ENCODE measurements at regions not wholly inside any gene's neighbourhood (a gene's known extent, or its start where the extent isn't known, plus 50 kb on each side); places are given as distances from the start of the nearest gene placed in this dataset.
"Not testable (repeated sequence)": the region's sequence is repeated elsewhere in the genome, so short reads cannot be mapped to it uniquely, and the experiment has no call there.

DNA sequence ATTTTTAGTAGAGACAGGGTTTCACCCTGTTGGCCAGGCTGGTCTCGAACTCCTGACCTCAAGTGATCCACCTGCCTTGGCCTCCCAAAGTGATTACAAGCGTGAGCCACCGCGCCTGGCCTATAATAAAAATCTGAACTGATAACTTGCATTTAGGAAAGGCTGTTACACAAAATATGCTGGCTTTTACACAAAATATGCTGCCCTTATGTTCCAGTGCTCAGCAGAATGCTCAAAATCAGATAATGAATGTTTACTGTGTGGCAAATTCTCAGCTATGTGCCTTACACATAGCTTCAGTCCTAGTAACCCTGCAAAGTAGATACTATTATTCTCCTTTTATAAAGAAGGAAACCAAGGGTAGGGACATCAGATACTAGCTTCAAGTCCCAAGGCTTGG is 141.3 kb upstream of the MSX2 start:
- DNase-seq (ENCODE audit: low read depth in 1 of 2, low spot score in 1 of 2): no peak
- Histone ChIP-seq H3K27ac (replicated peaks) (no peak overlapping the region), H3K27me3 (ENCODE audit: insufficient read depth, poor library complexity, severe bottlenecking) (no peaks in the 10 kb centered on the region), H3K4me3 (replicated peaks; ENCODE audit: insufficient read depth, low read length) (no peak overlapping the region)
- TF ChIP-seq, protein P1, sequence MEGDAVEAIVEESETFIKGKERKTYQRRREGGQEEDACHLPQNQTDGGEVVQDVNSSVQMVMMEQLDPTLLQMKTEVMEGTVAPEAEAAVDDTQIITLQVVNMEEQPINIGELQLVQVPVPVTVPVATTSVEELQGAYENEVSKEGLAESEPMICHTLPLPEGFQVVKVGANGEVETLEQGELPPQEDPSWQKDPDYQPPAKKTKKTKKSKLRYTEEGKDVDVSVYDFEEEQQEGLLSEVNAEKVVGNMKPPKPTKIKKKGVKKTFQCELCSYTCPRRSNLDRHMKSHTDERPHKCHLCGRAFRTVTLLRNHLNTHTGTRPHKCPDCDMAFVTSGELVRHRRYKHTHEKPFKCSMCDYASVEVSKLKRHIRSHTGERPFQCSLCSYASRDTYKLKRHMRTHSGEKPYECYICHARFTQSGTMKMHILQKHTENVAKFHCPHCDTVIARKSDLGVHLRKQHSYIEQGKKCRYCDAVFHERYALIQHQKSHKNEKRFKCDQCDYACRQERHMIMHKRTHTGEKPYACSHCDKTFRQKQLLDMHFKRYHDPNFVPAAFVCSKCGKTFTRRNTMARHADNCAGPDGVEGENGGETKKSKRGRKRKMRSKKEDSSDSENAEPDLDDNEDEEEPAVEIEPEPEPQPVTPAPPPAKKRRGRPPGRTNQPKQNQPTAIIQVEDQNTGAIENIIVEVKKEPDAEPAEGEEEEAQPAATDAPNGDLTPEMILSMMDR (IDR thresholded peaks at IDR 0.05; ENCODE audit: insufficient read depth, low read length): no peak
- no peak for TF ChIP-seq POLR2AphosphoS5 (IDR thresholded peaks at IDR 0.05; ENCODE audit: low read depth)
- no peak for TF ChIP-seq SPI1 (IDR thresholded peaks at IDR 0.05; ENCODE audit: borderline replicate concordance, low read depth)
- TF ChIP-seq, protein P2, sequence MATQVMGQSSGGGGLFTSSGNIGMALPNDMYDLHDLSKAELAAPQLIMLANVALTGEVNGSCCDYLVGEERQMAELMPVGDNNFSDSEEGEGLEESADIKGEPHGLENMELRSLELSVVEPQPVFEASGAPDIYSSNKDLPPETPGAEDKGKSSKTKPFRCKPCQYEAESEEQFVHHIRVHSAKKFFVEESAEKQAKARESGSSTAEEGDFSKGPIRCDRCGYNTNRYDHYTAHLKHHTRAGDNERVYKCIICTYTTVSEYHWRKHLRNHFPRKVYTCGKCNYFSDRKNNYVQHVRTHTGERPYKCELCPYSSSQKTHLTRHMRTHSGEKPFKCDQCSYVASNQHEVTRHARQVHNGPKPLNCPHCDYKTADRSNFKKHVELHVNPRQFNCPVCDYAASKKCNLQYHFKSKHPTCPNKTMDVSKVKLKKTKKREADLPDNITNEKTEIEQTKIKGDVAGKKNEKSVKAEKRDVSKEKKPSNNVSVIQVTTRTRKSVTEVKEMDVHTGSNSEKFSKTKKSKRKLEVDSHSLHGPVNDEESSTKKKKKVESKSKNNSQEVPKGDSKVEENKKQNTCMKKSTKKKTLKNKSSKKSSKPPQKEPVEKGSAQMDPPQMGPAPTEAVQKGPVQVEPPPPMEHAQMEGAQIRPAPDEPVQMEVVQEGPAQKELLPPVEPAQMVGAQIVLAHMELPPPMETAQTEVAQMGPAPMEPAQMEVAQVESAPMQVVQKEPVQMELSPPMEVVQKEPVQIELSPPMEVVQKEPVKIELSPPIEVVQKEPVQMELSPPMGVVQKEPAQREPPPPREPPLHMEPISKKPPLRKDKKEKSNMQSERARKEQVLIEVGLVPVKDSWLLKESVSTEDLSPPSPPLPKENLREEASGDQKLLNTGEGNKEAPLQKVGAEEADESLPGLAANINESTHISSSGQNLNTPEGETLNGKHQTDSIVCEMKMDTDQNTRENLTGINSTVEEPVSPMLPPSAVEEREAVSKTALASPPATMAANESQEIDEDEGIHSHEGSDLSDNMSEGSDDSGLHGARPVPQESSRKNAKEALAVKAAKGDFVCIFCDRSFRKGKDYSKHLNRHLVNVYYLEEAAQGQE (IDR thresholded peaks at IDR 0.05; ENCODE audit: insufficient replicate concordance, low read depth): no peak
- no peak for TF ChIP-seq GABPA (IDR thresholded peaks at IDR 0.05; ENCODE audit: low read depth)

DNA sequence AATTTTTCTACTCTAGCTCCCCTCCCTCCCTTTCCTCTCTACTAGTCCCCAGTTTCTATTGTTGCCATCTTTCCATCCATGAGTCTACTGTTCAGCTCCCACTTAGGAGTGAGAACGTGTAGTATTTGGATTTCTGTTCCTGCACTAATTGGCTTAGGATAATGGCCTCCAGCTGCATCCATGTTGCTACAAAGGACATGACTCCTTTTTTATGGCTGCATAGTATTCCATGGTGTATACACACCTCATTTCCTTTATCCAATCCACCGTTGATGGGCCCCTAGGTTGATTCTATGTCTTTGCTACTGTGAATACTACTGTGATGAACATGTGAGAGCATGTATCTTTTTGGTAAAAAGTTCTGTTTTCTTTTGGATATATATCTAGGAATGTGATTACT is 138.9 kb upstream of the MSX2 start:
- no peak overlapping the region for H3K4me3 ChIP-seq (replicated peaks; ENCODE audit: insufficient read depth, low read length)
- H3K27me3 ChIP-seq (ENCODE audit: insufficient read depth, poor library complexity, severe bottlenecking): peaks cover 2% of the 10 kb centered on the region
- TF ChIP-seq, protein P2 (IDR thresholded peaks at IDR 0.05; ENCODE audit: insufficient replicate concordance, low read depth): no peak
- TF ChIP-seq SPI1 (IDR thresholded peaks at IDR 0.05; ENCODE audit: borderline replicate concordance, low read depth): no peak
- TF ChIP-seq GABPA (IDR thresholded peaks at IDR 0.05; ENCODE audit: low read depth): no peak
- TF ChIP-seq, protein P1 (IDR thresholded peaks at IDR 0.05; ENCODE audit: insufficient read depth, low read length): no peak
- TF ChIP-seq POLR2AphosphoS5 (IDR thresholded peaks at IDR 0.05; ENCODE audit: low read depth): no peak

DNA sequence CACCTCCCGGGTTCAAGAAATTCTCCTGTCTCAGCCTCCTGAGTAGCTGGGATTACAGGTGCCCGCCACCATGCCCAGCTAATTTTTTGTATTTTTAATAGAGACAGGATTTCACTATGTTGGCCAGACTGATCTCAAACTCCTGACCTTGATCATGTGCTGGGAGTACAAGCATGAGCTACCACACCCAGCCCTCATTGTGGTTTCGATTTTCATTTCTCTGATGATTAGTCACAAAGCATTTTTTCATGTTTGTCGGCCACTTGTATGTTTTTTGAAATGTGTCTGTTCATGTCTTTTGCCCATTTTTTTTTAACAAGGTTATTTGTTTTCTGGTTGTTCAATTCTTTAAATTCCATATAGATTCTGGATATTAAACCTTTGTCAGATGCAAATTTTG is 138.2 kb upstream of the MSX2 start:
- H3K4me3 ChIP-seq (replicated peaks; ENCODE audit: insufficient read depth, low read length); H3K27me3 ChIP-seq (ENCODE audit: insufficient read depth, poor library complexity, severe bottlenecking); DNase-seq (ENCODE audit: low read depth in 1 of 2, low spot score in 1 of 2); H3K27ac ChIP-seq (replicated peaks): not testable (repeated sequence)

More for the DNA sequence above, 138.9 kb upstream of the MSX2 start:
- H3K27ac ChIP-seq (replicated peaks): no peak overlapping the region
- DNase-seq (ENCODE audit: low read depth in 1 of 2, low spot score in 1 of 2): no peak

DNA sequence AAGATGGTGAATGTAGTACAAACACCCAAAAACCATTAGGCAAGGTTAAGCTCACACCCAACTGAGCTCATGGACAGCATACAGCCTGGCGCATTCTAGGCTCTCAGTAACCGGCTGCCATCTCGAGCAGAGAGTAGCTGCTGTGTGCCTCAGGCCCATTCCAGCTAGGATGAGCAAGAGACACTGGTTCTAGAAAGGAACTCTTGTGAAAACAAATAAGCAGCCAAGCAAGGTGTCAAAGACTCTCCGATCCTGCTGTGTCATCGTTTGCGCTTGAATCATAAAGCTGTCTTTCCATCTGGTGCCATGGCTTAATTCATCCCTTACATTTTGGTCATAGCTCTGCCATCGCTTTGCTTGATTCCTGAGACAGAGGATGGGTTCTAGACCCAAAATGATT is 135.4 kb upstream of the MSX2 start:
- no peak overlapping the region for H3K4me3 ChIP-seq (replicated peaks; ENCODE audit: insufficient read depth, low read length)
- TF ChIP-seq, protein P1 (IDR thresholded peaks at IDR 0.05; ENCODE audit: insufficient read depth, low read length): no peak
- no peak for DNase-seq (ENCODE audit: low read depth in 1 of 2, low spot score in 1 of 2)
- no peak overlapping the region for H3K27ac ChIP-seq (replicated peaks)
- peaks cover 2% of the 10 kb centered on the region for H3K27me3 ChIP-seq (ENCODE audit: insufficient read depth, poor library complexity, severe bottlenecking)
